ENCODE measurements at regions not wholly inside any gene's neighbourhood (a gene's known extent, or its start where the extent isn't known, plus 50 kb on each side); places are given as distances from the start of the nearest gene placed in this dataset.

GRCh38 chr18:73696698-73697097 lies 450.9 kb downstream of the FBXO15 start:
- H3K27ac Mint-ChIP-seq (ENCODE audit: unreplicated experiment): no peak overlapping the region
- H3K4me1 Mint-ChIP-seq (ENCODE audit: low read depth, unreplicated experiment): no peaks in the 10 kb centered on the region
- no peaks in the 10 kb centered on the region for H3K9me3 Mint-ChIP-seq (ENCODE audit: unreplicated experiment)
- H3K36me3 Mint-ChIP-seq (ENCODE audit: unreplicated experiment): no peaks in the 10 kb centered on the region
- DNase-seq: no peak
- no peak overlapping the region for H3K4me3 Mint-ChIP-seq (ENCODE audit: unreplicated experiment)
- no peaks in the 10 kb centered on the region for H3K27me3 Mint-ChIP-seq (ENCODE audit: unreplicated experiment)
- TF ChIP-seq, protein P1, sequence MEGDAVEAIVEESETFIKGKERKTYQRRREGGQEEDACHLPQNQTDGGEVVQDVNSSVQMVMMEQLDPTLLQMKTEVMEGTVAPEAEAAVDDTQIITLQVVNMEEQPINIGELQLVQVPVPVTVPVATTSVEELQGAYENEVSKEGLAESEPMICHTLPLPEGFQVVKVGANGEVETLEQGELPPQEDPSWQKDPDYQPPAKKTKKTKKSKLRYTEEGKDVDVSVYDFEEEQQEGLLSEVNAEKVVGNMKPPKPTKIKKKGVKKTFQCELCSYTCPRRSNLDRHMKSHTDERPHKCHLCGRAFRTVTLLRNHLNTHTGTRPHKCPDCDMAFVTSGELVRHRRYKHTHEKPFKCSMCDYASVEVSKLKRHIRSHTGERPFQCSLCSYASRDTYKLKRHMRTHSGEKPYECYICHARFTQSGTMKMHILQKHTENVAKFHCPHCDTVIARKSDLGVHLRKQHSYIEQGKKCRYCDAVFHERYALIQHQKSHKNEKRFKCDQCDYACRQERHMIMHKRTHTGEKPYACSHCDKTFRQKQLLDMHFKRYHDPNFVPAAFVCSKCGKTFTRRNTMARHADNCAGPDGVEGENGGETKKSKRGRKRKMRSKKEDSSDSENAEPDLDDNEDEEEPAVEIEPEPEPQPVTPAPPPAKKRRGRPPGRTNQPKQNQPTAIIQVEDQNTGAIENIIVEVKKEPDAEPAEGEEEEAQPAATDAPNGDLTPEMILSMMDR (IDR thresholded peaks at IDR 0.05; ENCODE audit: partially characterized antibody, unreplicated experiment): no peak

DNA sequence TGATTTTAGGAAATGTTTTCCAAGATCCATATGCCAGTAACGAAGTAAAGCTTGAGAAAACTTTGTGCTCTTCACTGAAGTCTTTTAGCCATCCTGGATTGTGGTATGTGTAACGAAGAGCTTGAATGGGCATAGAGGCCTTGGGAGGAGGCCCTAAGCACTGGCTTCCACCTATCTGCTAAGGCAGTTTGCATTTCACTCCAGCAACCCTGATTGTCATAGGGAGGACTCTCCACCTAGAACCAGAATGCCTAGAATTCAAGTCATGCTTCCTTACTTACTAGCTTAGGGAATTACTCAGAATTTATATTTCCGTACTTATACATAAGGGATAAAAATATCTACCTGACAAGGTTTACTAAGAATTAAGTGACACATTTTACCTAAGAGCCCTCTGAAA lies 451.5 kb downstream of the FBXO15 start:
- DNase-seq: no peak
- Mint-ChIP-seq H3K27ac (ENCODE audit: unreplicated experiment) (no peak overlapping the region), H3K4me3 (ENCODE audit: unreplicated experiment) (no peak overlapping the region), H3K9me3 (ENCODE audit: unreplicated experiment) (peaks cover 2% of the 10 kb centered on the region), H3K4me1 (ENCODE audit: low read depth, unreplicated experiment) (no peaks in the 10 kb centered on the region), H3K36me3 (ENCODE audit: unreplicated experiment) (no peaks in the 10 kb centered on the region), H3K27me3 (ENCODE audit: unreplicated experiment) (no peaks in the 10 kb centered on the region)
- TF ChIP-seq, protein P1 (IDR thresholded peaks at IDR 0.05; ENCODE audit: partially characterized antibody, unreplicated experiment): no peak

GRCh38 chr18:73693091-73693490 lies 454.5 kb downstream of the FBXO15 start:
- H3K4me3 Mint-ChIP-seq (ENCODE audit: unreplicated experiment): no peak overlapping the region
- H3K9me3 Mint-ChIP-seq (ENCODE audit: unreplicated experiment): peaks cover 6% of the 10 kb centered on the region
- DNase-seq: no peak
- TF ChIP-seq, protein P1 (IDR thresholded peaks at IDR 0.05; ENCODE audit: partially characterized antibody, unreplicated experiment): no peak
- peaks cover 10% of the 10 kb centered on the region for H3K4me1 Mint-ChIP-seq (ENCODE audit: low read depth, unreplicated experiment)
- H3K36me3 Mint-ChIP-seq (ENCODE audit: unreplicated experiment): no peaks in the 10 kb centered on the region
- no peak overlapping the region for H3K27ac Mint-ChIP-seq (ENCODE audit: unreplicated experiment)
- no peaks in the 10 kb centered on the region for H3K27me3 Mint-ChIP-seq (ENCODE audit: unreplicated experiment)

DNA sequence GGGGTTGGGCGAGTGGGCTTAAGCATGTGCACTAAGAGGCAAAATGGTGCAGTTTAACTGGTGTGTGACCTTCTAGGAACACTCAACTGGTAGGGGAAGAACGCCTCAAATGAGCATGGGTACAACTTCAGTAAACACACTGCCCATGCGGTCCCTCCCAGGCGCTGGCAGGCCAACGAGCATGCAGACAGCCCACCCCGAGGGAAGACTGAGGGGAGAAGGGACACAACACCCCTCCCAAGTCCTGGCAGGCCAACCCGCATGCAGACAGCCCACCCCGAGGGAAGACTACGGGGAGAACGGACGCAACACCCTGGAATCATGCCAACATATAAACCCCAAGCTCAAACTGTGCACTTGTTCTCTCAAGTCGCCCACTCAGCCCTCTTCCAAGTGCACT lies 456.0 kb downstream of the FBXO15 start:
- Mint-ChIP-seq H3K27me3 (ENCODE audit: unreplicated experiment) (no peaks in the 10 kb centered on the region), H3K9me3 (ENCODE audit: unreplicated experiment) (peaks cover 6% of the 10 kb centered on the region), H3K4me1 (ENCODE audit: low read depth, unreplicated experiment) (peaks cover 10% of the 10 kb centered on the region), H3K27ac (ENCODE audit: unreplicated experiment) (no peak overlapping the region), H3K36me3 (ENCODE audit: unreplicated experiment) (no peaks in the 10 kb centered on the region), H3K4me3 (ENCODE audit: unreplicated experiment) (no peak overlapping the region)
- DNase-seq: no peak
- TF ChIP-seq, protein P1 (IDR thresholded peaks at IDR 0.05; ENCODE audit: partially characterized antibody, unreplicated experiment): no peak

GRCh38 chr18:73691118-73691517 lies 456.5 kb downstream of the FBXO15 start:
- peaks cover 6% of the 10 kb centered on the region for H3K9me3 Mint-ChIP-seq (ENCODE audit: unreplicated experiment)
- H3K4me1 Mint-ChIP-seq (ENCODE audit: low read depth, unreplicated experiment): peaks cover 10% of the 10 kb centered on the region
- H3K27me3 Mint-ChIP-seq (ENCODE audit: unreplicated experiment): no peaks in the 10 kb centered on the region
- H3K27ac Mint-ChIP-seq (ENCODE audit: unreplicated experiment): no peak overlapping the region
- H3K36me3 Mint-ChIP-seq (ENCODE audit: unreplicated experiment): no peaks in the 10 kb centered on the region
- TF ChIP-seq, protein P1 (IDR thresholded peaks at IDR 0.05; ENCODE audit: partially characterized antibody, unreplicated experiment): no peak
- DNase-seq: no peak
- H3K4me3 Mint-ChIP-seq (ENCODE audit: unreplicated experiment): no peak overlapping the region

Data from glutamatergic neuron (in vitro differentiated cells).